ENCODE measurements at regions not wholly inside any gene's neighbourhood (a gene's known extent, or its start where the extent isn't known, plus 50 kb on each side); places are given as distances from the start of the nearest gene placed in this dataset.
A peak's percentile ranks its signal among the peaks of the same experiment; 100 is the strongest.

DNA sequence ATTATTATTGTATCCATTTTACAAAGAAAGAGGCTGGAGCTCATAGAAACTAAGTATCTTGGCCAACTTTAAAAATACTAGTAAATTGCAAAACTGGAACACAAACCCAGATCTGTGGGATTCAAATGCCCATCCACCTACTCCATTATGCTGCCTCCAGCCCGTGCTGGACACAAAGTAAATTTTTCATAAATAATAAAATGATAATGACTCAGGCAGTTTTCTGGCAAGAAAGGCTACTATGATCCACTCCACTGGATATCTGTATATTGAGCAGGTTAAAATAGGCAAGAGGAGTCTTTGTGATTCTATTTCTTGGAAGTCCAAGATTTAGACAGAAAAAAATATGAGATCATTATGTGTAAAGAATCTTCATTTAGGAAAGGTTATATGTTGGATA, 138.3 kb upstream of the DUSP10 start:
- TF ChIP-seq CTCF (IDR thresholded peaks at IDR 0.05; ENCODE audit: low read depth, low read length): no peak
- in situ Hi-C loops (cut with HindIII; ENCODE audit: low sequenced_read_pairs): no loop called here
- DNase-seq (ENCODE audit: low read depth, low spot score): no peak
- no peak overlapping the region for H3K4me3 ChIP-seq (ENCODE audit: low read depth, low read length)

DNA sequence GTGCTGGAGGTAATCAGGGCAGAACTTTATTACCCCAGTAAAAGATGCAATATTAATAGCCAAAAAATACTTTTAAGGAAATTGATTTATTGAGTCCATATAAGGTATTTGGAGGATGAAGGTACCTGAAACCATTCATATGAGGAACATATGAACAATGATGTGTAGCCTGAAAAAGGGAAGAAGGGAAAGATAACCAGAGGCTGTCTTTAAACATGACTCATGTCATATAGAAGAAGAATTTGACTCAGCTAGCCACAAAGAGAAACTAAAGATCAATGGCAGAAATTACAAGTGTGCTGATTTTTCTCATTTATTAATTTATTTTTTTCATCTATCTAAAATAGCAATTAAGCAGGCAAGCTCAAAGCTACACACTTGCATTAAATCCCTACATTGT, 136.2 kb upstream of the DUSP10 start:
- H3K4me3 ChIP-seq (ENCODE audit: low read depth, low read length): no peak overlapping the region
- no peak for TF ChIP-seq CTCF (IDR thresholded peaks at IDR 0.05; ENCODE audit: low read depth, low read length)
- no peak for DNase-seq (ENCODE audit: low read depth, low spot score)
- in situ Hi-C loops (cut with HindIII; ENCODE audit: low sequenced_read_pairs): no loop called here

DNA sequence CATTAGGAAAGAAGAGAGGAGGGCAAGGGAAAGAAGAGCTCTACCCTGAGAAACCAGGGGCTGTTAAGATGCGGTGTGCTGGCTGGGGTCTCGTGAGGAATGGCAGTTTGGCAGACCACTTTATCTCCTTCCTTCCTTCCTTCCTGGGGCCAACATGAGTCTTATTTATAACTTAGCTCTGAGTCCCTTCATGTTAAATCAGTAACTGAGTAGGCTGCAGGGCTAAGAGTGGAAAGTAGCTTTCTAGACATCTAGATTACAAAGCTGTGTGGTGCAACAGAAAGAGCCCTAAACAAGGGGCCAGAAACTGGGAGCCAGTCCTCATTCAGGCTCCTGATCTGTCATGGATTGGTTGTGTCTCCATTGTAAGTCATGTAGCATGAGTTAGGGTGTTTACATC, 135.4 kb upstream of the DUSP10 start:
- no peak overlapping the region for H3K4me3 ChIP-seq (ENCODE audit: low read depth, low read length)
- DNase-seq (ENCODE audit: low read depth, low spot score): no peak
- in situ Hi-C loops (cut with HindIII; ENCODE audit: low sequenced_read_pairs): no loop called here
- TF ChIP-seq CTCF (IDR thresholded peaks at IDR 0.05; ENCODE audit: low read depth, low read length): no peak

GRCh38 chr1:221875004-221875330, 133.1 kb upstream of the DUSP10 start:
- no peak overlapping the region for H3K4me3 ChIP-seq (ENCODE audit: low read depth, low read length)
- no peak for DNase-seq (ENCODE audit: low read depth, low spot score)
- in situ Hi-C loops (cut with HindIII; ENCODE audit: low sequenced_read_pairs): no loop called here
- no peak for TF ChIP-seq CTCF (IDR thresholded peaks at IDR 0.05; ENCODE audit: low read depth, low read length)

DNA sequence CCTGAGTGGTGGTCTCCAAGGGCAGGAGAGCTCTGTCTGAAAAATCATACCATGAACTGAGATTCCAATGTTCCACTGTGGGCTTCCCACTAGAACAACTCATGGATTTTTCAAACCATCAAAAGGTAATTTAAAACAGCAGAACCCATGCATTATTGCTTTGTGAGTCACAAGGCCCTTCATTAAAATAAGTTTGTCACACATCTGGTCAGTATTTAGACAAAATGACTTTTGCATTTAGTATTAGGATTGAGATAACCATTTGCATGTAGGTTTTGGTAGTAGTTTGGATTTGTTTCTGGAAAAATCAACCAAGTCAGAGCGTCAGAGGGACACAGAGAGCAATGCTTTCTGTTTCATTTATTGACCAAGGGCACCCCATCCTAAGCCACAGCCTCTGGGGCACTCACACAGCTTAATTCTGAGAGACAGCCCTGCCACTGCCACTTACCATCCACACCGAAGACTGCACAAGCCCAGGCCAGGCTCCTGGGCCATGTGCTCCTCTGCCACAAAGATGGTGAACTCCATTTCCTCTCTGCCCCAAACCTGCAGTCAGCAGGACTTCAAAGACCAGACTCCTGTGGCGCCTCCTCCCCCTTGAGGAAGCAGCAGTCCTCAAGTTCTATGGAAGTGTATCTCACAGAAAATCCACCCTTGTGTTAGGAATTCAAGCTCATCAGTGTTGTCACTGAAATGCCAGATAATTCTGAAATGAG, 132.6 kb upstream of the DUSP10 start:
- peak; percentile 59 for DNase-seq (ENCODE audit: low read depth, low spot score)
- no peak for TF ChIP-seq CTCF (IDR thresholded peaks at IDR 0.05; ENCODE audit: low read depth, low read length)
- no peak overlapping the region for H3K4me3 ChIP-seq (ENCODE audit: low read depth, low read length)
- in situ Hi-C loops (cut with HindIII; ENCODE audit: low sequenced_read_pairs): no loop called here

- no peak for DNase-seq (ENCODE audit: low read depth, low spot score)
- no peak overlapping the region for H3K4me3 ChIP-seq (ENCODE audit: low read depth, low read length)
- no peak for TF ChIP-seq CTCF (IDR thresholded peaks at IDR 0.05; ENCODE audit: low read depth, low read length)
- in situ Hi-C loops (cut with HindIII; ENCODE audit: low sequenced_read_pairs): no loop called here
Observed at GRCh38 chr1:221873673-221874072, 131.8 kb upstream of the DUSP10 start.

DNA sequence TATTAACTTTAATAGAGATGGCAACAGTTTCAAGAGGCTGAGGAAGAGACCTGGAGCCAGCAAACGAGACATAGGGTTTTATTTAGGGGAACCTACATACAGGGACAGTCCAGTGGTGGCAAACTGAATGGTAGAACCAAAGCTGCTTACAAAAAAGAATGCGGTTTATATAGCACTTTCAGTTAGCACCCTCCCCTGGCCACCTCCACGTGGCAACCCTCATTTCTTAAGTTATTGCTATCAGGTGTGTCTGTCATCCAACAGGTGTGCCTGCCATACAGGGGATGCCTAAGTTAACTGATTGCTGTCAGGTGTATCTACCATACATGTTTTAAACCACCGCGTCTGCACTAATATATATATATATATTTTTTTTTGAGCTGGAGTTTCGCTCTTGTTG, 129.2 kb upstream of the DUSP10 start:
- no peak for TF ChIP-seq CTCF (IDR thresholded peaks at IDR 0.05; ENCODE audit: low read depth, low read length)
- no peak overlapping the region for H3K4me3 ChIP-seq (ENCODE audit: low read depth, low read length)
- no peak for DNase-seq (ENCODE audit: low read depth, low spot score)
- in situ Hi-C loops (cut with HindIII; ENCODE audit: low sequenced_read_pairs): no loop called here

Measured in astrocyte of the spinal cord (primary cell).